ENCODE measurements at regions not wholly inside any gene's neighbourhood (a gene's known extent, or its start where the extent isn't known, plus 50 kb on each side); places are given as distances from the start of the nearest gene placed in this dataset.

DNA sequence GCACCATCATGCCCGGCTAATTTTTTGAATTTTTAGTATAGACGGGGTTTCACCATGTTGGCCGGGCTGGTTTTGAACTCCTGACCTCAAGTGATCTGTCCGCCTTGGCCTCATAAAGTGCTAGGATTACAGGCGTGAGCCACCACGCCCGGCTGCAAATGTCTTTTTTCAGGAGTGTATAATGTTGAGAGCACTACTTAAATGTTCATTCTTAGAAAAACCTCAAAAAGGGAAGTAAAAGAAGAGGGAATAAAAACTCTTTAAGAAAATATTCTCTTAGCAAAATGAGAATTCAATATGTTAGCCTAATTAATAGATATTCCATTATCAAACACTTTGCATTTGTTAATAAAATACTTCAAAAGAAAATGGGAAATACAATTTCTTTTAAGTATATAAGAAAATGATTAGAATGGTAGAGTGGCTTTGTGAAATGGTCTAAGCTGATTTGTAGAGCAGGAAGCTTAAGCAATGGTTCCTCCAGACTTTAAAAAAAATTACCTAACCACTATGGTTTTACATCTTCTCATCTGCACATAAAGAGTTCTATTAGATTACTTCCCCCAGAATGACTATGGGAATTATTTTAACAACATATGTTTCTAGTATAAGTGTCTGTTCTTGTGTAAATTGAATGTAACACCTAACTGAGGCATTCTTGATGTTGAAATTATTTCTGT, 226.7 kb upstream of the ALCAM start:
- no peak overlapping the region for H2BK5ac ChIP-seq (ENCODE audit: low read depth, low read length)
- no peak overlapping the region for H3K9ac ChIP-seq (replicated peaks in 1 of 4; ENCODE audit: extremely low read depth in 1 of 4, low read depth in 3 of 4, low read length in 3 of 4)
- no peak overlapping the region for H2BK15ac ChIP-seq (ENCODE audit: low read length)
- H2BK12ac ChIP-seq (ENCODE audit: low read depth, low read length), result no peak overlapping the region
- H3K9me3 ChIP-seq (ENCODE audit: insufficient read depth in 2 of 2, low read depth in 1 of 2, low read length in 1 of 2), result no peaks in the 10 kb centered on the region
- H4K20me1 ChIP-seq (replicated peaks in 1 of 2; ENCODE audit: control insufficient read depth in 1 of 2, insufficient read depth in 2 of 2, low read length in 2 of 2), result no peaks in the 10 kb centered on the region
- H3K4me2 ChIP-seq (ENCODE audit: insufficient read depth in 1 of 2, low read depth in 2 of 2, low read length in 2 of 2), result no peak overlapping the region
- no peak overlapping the region for H3K4ac ChIP-seq (replicated peaks; ENCODE audit: insufficient read length, low read depth, low read length)
- H4K91ac ChIP-seq (replicated peaks; ENCODE audit: insufficient read length, low read length), result no peak overlapping the region
- H2AFZ ChIP-seq (ENCODE audit: low read length), result no peak overlapping the region
- DNase-seq (ENCODE audit: low read depth in 1 of 2, low spot score in 2 of 2) (no peak), FAIRE-seq (no peak)
- no peak overlapping the region for H2BK120ac ChIP-seq (replicated peaks; ENCODE audit: low read depth, low read length)
- H3K27ac ChIP-seq (ENCODE audit: low read depth, low read length), result no peak overlapping the region
- no peak overlapping the region for H3K4me3 ChIP-seq (ENCODE audit: extremely low read depth in 1 of 4, insufficient read depth in 2 of 4, low read depth in 3 of 4, low read length in 4 of 4)
- H3K27me3 ChIP-seq (replicated peaks in 1 of 4; ENCODE audit: control insufficient read depth in 3 of 4, extremely low read depth in 1 of 4, insufficient read depth in 3 of 4, low read length in 3 of 4), result no peaks in the 10 kb centered on the region
- H3K56ac ChIP-seq (replicated peaks; ENCODE audit: insufficient read length, low read depth, low read length), result no peak overlapping the region
- H2AK5ac ChIP-seq (ENCODE audit: low read depth, low read length), result no peak overlapping the region
- WGBS, 2 experiments (ENCODE audit: extremely low coverage in 1 of 2, insufficient coverage in 1 of 2, insufficient read length in 1 of 2, insufficient replicate concordance in 2 of 2, low coverage in 1 of 2, low lambda C conversion rate in 2 of 2, missing lambda C conversion rate in 1 of 2), result 94% methylated on average over 7 of the region's 7 CpGs; no CpG with 5 or more reads in 1 of the 2 experiments
- H4K8ac ChIP-seq (ENCODE audit: extremely low read depth, insufficient read depth, low read length), result no peak overlapping the region
- TF ChIP-seq SIRT6 (IDR thresholded peaks at IDR 0.05; ENCODE audit: low read length) (no peak), FOSL1 (IDR thresholded peaks at IDR 0.05; ENCODE audit: insufficient read depth, low read depth, low read length) (no peak), KDM1A (IDR thresholded peaks at IDR 0.05; ENCODE audit: borderline replicate concordance, low read length) (no peak), TAF1 (IDR thresholded peaks at IDR 0.05; ENCODE audit: low read depth, low read length) (no peak), ATF3 (IDR thresholded peaks at IDR 0.05; ENCODE audit: insufficient read depth, low read depth, low read length) (no peak), SP4 (IDR thresholded peaks at IDR 0.05; ENCODE audit: low read length) (no peak), GTF2F1 (IDR thresholded peaks at IDR 0.05; ENCODE audit: borderline replicate concordance, low read depth, low read length) (no peak), POU5F1 (IDR thresholded peaks at IDR 0.05; ENCODE audit: low read depth, low read length) (no peak), CTBP2 (IDR thresholded peaks at IDR 0.05; ENCODE audit: borderline replicate concordance, insufficient read depth, insufficient read length, low read length) (no peak), CREB1 (IDR thresholded peaks at IDR 0.05) (no peak), YY1 (IDR thresholded peaks at IDR 0.05; ENCODE audit: low read depth, low read length) (no peak), RFX5 (IDR thresholded peaks at IDR 0.05; ENCODE audit: borderline replicate concordance, low read depth, low read length) (no peak), EZH2 (IDR thresholded peaks at IDR 0.05; ENCODE audit: low read depth, low read length, severe bottlenecking) (no peak)
- ChIA-PET POLR2A (ENCODE audit: partially characterized antibody) (interaction anchor here (1.0 kb wide), 1 partner anchor 17 kb away, joined by 3 read pairs; no protein-coding TSS in a partner anchor), CTCF (ENCODE audit: partially characterized antibody) (no interaction called here)
- 0 out of 7 replicates have a peak, but pooled peaks cover 0 to 2% (median 0%) of the 10 kb centered on the region in 4 experiments for H3K4me1 ChIP-seq (replicated peaks in 1 of 4; ENCODE audit: control insufficient read depth in 3 of 4, insufficient read depth in 4 of 4, low read length in 3 of 4)
- no peak overlapping the region for H3K14ac ChIP-seq (ENCODE audit: insufficient read length)
- H2BK20ac ChIP-seq (ENCODE audit: low read length), result no peak overlapping the region
- no peaks in the 10 kb centered on the region for H3K23me2 ChIP-seq (ENCODE audit: low read depth, low read length)
- no peaks in the 10 kb centered on the region for H3K36me3 ChIP-seq (ENCODE audit: control insufficient read depth in 2 of 4, insufficient read depth in 4 of 4, low read length in 3 of 4)
- no peak overlapping the region for H3K18ac ChIP-seq (ENCODE audit: extremely low read depth, low read length)
- H3K79me1 ChIP-seq (ENCODE audit: low read depth, low read length), result no peaks in the 10 kb centered on the region
- H3K23ac ChIP-seq (ENCODE audit: insufficient read length), result no peak overlapping the region
- no peaks in the 10 kb centered on the region for H3K79me2 ChIP-seq (ENCODE audit: control insufficient read depth in 1 of 2, insufficient read depth in 2 of 2, low read length in 2 of 2)
- no peak overlapping the region for H4K5ac ChIP-seq (ENCODE audit: insufficient read length, low read depth, low read length)
